ENCODE measurements at regions not wholly inside any gene's neighbourhood (a gene's known extent, or its start where the extent isn't known, plus 50 kb on each side); places are given as distances from the start of the nearest gene placed in this dataset.
"Not testable (repeated sequence)": the region's sequence is repeated elsewhere in the genome, so short reads cannot be mapped to it uniquely, and the experiment has no call there.

- H3K36me3 ChIP-seq = no peaks in the 10 kb centered on the region
- no peaks in the 10 kb centered on the region for H3K27me3 ChIP-seq
- intact Hi-C loops (cut with DNase I; ENCODE audit: low total_unique reads) = no loop called here
- no peak overlapping the region for H3K27ac ChIP-seq
- H3K4me3 ChIP-seq = no peak overlapping the region
- no peak for TF ChIP-seq POLR2A (IDR thresholded peaks at IDR 0.05)
- no peak for TF ChIP-seq CTCF (IDR thresholded peaks at IDR 0.05 in 4 of 5, conservative IDR thresholded peaks at IDR 0.05 in 1 of 5)
- no peaks in the 10 kb centered on the region for H3K4me1 ChIP-seq
- DNase-seq = no peak
- in situ Hi-C loops (cut with MboI; ENCODE audit: low sequenced_read_pairs in 4 of 4) = loop anchor here in 1 of 4 donors (25.0 kb wide), 1 partner anchor 1036 kb away; no protein-coding TSS in a partner anchor
- ATAC-seq = no peak
- H3K9me3 ChIP-seq = no peaks in the 10 kb centered on the region
Measured at GRCh38 chr9:19901586-19901985, 112.7 kb upstream of the SLC24A2 start.

- no peak for TF ChIP-seq CTCF (IDR thresholded peaks at IDR 0.05 in 4 of 5, conservative IDR thresholded peaks at IDR 0.05 in 1 of 5)
- TF ChIP-seq POLR2A (IDR thresholded peaks at IDR 0.05) = no peak
- Histone ChIP-seq H3K9me3 (no peaks in the 10 kb centered on the region), H3K4me3 (no peak overlapping the region), H3K36me3 (no peaks in the 10 kb centered on the region), H3K4me1 (no peaks in the 10 kb centered on the region), H3K27me3 (no peaks in the 10 kb centered on the region), H3K27ac (no peak overlapping the region)
- in situ Hi-C loops (cut with MboI; ENCODE audit: low sequenced_read_pairs in 4 of 4) = no loop called here
- intact Hi-C loops (cut with DNase I; ENCODE audit: low total_unique reads) = no loop called here
- no peak for DNase-seq
- no peak for ATAC-seq
Measured at GRCh38 chr9:19896161-19896560, 107.3 kb upstream of the SLC24A2 start.

- H3K27me3 ChIP-seq; H3K36me3 ChIP-seq; H3K9me3 ChIP-seq; DNase-seq; in situ Hi-C loops (cut with MboI; ENCODE audit: low sequenced_read_pairs in 4 of 4); H3K4me3 ChIP-seq; H3K4me1 ChIP-seq; intact Hi-C loops (cut with DNase I; ENCODE audit: low total_unique reads); ATAC-seq; H3K27ac ChIP-seq: not testable (repeated sequence)
Measured at GRCh38 chr9:19895578-19895977, 106.7 kb upstream of the SLC24A2 start.

GRCh38 chr9:19895006-19895405 lies 106.2 kb upstream of the SLC24A2 start:
- in situ Hi-C loops (cut with MboI; ENCODE audit: low sequenced_read_pairs in 4 of 4) = no loop called here
- Histone ChIP-seq H3K27ac (no peak overlapping the region), H3K9me3 (no peaks in the 10 kb centered on the region), H3K36me3 (no peaks in the 10 kb centered on the region), H3K27me3 (no peaks in the 10 kb centered on the region), H3K4me1 (no peaks in the 10 kb centered on the region), H3K4me3 (no peak overlapping the region)
- DNase-seq (no peak), ATAC-seq (no peak)
- TF ChIP-seq CTCF (IDR thresholded peaks at IDR 0.05 in 4 of 5, conservative IDR thresholded peaks at IDR 0.05 in 1 of 5) = no peak
- TF ChIP-seq POLR2A (IDR thresholded peaks at IDR 0.05) = no peak
- intact Hi-C loops (cut with DNase I; ENCODE audit: low total_unique reads) = no loop called here

GRCh38 chr9:19885608-19886007 lies 96.8 kb upstream of the SLC24A2 start:
- no peak for DNase-seq
- Histone ChIP-seq H3K9me3 (no peaks in the 10 kb centered on the region), H3K27me3 (no peaks in the 10 kb centered on the region), H3K4me3 (no peak overlapping the region), H3K36me3 (no peaks in the 10 kb centered on the region), H3K4me1 (no peaks in the 10 kb centered on the region), H3K27ac (no peak overlapping the region)
- in situ Hi-C loops (cut with MboI; ENCODE audit: low sequenced_read_pairs in 4 of 4) = no loop called here
- intact Hi-C loops (cut with DNase I; ENCODE audit: low total_unique reads) = loop anchor here (5.0 kb wide), 1 partner anchor 1277 kb away; no protein-coding TSS in a partner anchor
- TF ChIP-seq CTCF (IDR thresholded peaks at IDR 0.05 in 4 of 5, conservative IDR thresholded peaks at IDR 0.05 in 1 of 5) (no peak), POLR2A (IDR thresholded peaks at IDR 0.05) (no peak)
- ATAC-seq = no peak
